GM12864 (cell line): ENCODE measurements at regions not wholly inside any gene's neighbourhood (a gene's known extent, or its start where the extent isn't known, plus 50 kb on each side); places are given as distances from the start of the nearest gene placed in this dataset.

Experiments
- DNase-seq: peaks from one replicate; pipeline ENCODE4 v3.0.0-alpha.2; 2011; ENCODE audit warnings: low read depth
- H3K4me3 ChIP-seq: 2 replicates; pipeline ENCODE4 v1.5.1; 2011; ENCODE audit warnings: mild to moderate bottlenecking, low read depth, low read length, control low read depth
- TF ChIP-seq, protein P1 (sequence below): IDR thresholded peaks from 2 replicates; pipeline ENCODE4 v1.5.1; 2011; ENCODE audit warnings: low read depth, mild to moderate bottlenecking, moderate library complexity, low read length, control low read depth, inconsistent platforms; ENCODE audit errors: missing control alignments

DNA sequence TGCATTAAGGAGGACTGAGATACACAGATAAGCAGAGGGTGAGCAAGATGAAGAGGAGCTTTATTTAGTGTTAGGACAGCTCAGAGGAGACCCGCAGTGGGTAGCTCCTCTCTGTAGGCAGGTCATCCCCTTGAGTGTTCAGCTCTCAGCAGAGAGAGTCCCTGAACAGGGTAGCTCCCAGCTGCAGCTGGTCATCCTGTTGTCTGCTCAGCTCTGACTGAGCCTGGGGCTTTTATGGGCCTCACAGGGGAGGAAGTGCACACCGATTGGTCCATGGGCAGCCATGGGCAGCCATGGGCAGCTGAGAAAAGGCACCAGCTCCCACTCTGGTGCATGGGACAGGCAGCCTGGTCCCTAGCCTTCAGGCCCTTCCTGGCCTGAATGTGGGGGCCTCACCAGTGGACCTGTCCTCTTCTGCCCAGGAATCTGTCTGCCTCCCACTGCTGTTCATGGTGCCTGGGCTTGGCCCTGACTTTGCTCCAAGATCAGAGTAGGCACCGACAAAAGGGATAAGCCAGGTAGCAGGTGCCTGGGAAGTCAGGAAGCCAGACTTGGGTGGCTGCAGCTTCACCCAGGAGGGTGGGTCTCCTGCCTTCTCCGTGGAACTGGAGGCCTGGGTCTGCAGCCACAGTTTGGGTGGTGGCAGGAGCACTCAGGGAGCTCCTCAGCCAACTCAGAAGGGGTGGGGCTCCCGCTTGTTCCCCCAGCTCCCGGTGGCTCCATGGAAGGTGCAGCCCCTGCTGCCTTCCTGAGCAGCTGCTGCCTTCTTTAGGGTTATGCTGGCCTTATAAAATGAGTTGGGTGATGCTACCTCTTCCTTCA lies 54.7 kb downstream of the MYEOV start:
- TF ChIP-seq, protein P1, sequence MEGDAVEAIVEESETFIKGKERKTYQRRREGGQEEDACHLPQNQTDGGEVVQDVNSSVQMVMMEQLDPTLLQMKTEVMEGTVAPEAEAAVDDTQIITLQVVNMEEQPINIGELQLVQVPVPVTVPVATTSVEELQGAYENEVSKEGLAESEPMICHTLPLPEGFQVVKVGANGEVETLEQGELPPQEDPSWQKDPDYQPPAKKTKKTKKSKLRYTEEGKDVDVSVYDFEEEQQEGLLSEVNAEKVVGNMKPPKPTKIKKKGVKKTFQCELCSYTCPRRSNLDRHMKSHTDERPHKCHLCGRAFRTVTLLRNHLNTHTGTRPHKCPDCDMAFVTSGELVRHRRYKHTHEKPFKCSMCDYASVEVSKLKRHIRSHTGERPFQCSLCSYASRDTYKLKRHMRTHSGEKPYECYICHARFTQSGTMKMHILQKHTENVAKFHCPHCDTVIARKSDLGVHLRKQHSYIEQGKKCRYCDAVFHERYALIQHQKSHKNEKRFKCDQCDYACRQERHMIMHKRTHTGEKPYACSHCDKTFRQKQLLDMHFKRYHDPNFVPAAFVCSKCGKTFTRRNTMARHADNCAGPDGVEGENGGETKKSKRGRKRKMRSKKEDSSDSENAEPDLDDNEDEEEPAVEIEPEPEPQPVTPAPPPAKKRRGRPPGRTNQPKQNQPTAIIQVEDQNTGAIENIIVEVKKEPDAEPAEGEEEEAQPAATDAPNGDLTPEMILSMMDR = no peak
- DNase-seq = no peak

DNA sequence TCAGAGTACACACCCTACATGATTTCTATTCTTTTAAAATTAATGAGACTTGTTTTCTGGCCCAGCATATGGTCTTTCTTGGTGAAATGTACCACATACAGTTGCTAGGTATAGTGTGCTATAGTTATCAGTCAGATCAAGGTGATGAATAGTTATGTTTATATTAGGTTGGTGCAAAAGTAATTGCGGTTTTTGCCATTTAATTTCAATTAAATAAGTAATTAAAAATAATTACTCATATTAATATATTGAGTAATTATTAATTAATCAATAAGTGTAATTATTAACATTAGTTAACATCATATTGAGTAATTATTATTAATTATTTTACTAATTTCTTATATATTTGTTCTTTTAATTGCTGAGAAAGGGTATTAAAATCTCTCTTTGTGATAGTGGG lies 56.1 kb downstream of the MYEOV start:
- TF ChIP-seq, protein P1 = no peak
- DNase-seq = no peak

More for the DNA sequence above, 54.7 kb downstream of the MYEOV start:
- no peak overlapping the region for H3K4me3 ChIP-seq

DNA sequence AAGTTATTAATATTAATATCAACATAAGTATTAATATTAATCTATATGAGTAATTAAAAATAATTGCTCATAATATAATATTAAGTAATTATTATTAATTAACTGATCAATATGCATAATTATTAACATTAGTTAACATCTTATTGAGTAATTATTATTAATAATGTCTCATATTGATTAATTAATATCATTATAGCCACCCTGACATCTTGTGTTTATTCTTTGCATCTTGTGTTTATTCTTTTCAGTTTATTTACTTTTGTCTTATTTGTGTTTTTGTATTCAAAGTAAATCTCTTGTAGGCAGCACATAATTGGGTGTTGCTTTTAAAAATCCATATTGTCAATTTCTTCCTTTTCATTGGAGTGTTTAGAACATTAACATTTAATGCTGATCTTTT lies 56.6 kb downstream of the MYEOV start:
- TF ChIP-seq, protein P1 = no peak
- H3K4me3 ChIP-seq = no peak overlapping the region
- DNase-seq = no peak

More for the DNA sequence above, 56.1 kb downstream of the MYEOV start:
- no peak overlapping the region for H3K4me3 ChIP-seq

DNA sequence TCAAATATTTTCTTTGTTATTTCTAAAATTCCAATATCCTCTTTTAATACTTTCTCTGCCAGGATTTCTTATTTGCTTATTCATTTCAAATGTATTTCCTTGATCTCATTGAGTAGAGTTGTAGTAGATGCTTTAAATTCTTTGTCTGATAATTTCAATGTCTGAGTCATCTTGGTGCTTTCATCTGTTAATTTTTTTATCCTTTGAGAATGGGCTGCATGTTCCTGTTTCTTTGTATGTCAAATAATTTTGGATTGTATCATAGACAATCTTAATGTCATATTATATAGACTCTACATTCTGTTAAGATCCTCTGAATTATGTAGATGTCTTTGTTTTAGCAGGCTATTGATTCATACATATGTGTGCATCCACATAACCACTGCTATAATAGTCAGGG lies 57.5 kb downstream of the MYEOV start:
- no peak for DNase-seq
- H3K4me3 ChIP-seq = no peak overlapping the region
- TF ChIP-seq, protein P1 = no peak

DNA sequence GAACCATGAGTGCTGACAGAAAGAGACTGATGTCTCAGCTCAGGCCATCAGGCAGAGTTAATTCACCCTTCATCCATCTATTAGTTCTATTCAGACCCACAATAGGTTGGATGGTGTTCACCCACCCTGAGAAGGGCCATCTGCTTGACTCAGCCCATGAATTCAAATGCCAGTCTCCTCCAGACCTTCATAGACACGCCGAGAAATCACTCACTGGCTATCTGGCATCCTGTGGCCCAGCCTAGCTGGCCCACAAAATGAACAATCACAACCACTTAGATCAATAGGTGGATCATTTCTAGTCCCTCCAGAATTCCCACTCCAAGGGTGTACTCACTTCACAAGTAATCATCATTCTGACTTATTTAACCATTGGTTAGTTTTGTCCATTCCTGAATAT lies 58.2 kb downstream of the MYEOV start:
- TF ChIP-seq, protein P1 = no peak
- DNase-seq = no peak
- no peak overlapping the region for H3K4me3 ChIP-seq

DNA sequence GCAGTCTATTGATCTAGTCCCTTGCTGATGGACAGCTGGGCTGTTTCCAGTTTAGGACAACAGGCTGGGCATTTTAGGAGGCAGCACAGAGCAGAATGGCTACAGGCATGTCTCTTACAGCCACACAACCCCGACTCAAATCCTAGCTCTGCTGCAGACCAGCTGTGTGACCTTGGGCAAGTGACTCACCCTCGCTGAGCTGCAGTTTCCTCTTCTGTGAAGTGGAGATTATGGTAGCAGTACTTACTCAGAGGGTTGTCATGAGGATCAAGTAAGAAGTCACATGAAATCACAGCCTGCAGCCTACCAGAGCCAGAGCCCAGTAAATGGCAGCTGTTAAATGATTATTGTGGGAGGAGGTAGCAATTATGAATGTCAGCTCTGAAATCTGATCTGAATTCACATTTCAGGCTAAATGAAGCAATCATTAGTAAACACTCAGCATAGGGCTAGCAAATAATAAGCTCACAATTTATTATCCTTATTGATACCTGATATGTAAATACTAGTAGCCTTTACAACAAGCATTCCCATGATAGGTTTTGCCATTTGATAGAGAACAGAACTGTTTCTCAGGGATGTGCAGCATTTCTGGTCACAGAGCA lies 58.9 kb downstream of the MYEOV start:
- DNase-seq = no peak
- TF ChIP-seq, protein P1 = no peak

More for the DNA sequence above, 58.9 kb downstream of the MYEOV start:
- no peak overlapping the region for H3K4me3 ChIP-seq
